HEK293 (cell line): ENCODE measurements at regions not wholly inside any gene's neighbourhood (a gene's known extent, or its start where the extent isn't known, plus 50 kb on each side); places are given as distances from the start of the nearest gene placed in this dataset.

ENCODE experiments used
- CTCF ChIA-PET: fragments of 350-600 bp; formaldehyde crosslinking; extraction: SDS; loops from one replicate; lab custom pipeline; 2021; ENCODE audit warnings: antibody characterized with exemption; lab: Yijun Ruan, JAX
- POLR2A ChIA-PET: fragments of 300-600 bp; formaldehyde crosslinking; extraction: SDS; loops from one replicate; lab custom pipeline; 2020; ENCODE audit warnings: antibody characterized with exemption, inconsistent platforms; lab: Yijun Ruan, JAX
- H3K27ac ChIP-seq: fragments of 200-500 bp; sonication (Bioruptor generic); 2 replicates; pipeline ENCODE4 v1.5.1; 2014; ENCODE audit warnings: low read depth, low read length, control low read depth, inconsistent platforms; ENCODE audit errors: extremely low read depth
- H3K36me3 ChIP-seq, 2 experiments: fragments of 200-500 bp in 1 of 2; sonication (Bioruptor generic) in 1 of 2; 1 replicate in 1 of 2; 2 replicates in 1 of 2; pipeline ENCODE4 v1.5.1; 2014 to 2017; ENCODE audit warnings: inconsistent platforms in 2 of 2, low read length in 2 of 2; ENCODE audit not compliant: control insufficient read depth in 2 of 2, insufficient read depth in 1 of 2
- H3K4me1 ChIP-seq: fragments of 200-500 bp; sonication (Bioruptor generic); 2 replicates; pipeline ENCODE4 v1.5.1; 2014; ENCODE audit warnings: mild to moderate bottlenecking, low read length, inconsistent platforms; ENCODE audit not compliant: control insufficient read depth, insufficient read depth
- H3K4me3 ChIP-seq: 2 replicates; pipeline ENCODE4 v1.5.1; 2011; ENCODE audit warnings: low read depth, mild to moderate bottlenecking, control low read depth, low read length, moderate library complexity
- H3K9me3 ChIP-seq: fragments of 200-500 bp; sonication (Bioruptor generic); 2 replicates; pipeline ENCODE4 v1.5.1; 2014; ENCODE audit warnings: low read depth, low read length, inconsistent platforms; ENCODE audit not compliant: control insufficient read depth, insufficient read depth
- HOXD13 ChIP-seq: sonication (generic); formaldehyde crosslinking; IDR thresholded peaks from 2 replicates; pipeline ENCODE4 v1.8.0; 2022; ENCODE audit warnings: missing genetic modification reagents, borderline replicate concordance
- PRDM1 ChIP-seq: fragments of 450-650 bp; formaldehyde crosslinking; IDR thresholded peaks from 2 replicates; pipeline ENCODE4; 2016; ENCODE audit warnings: missing biosample characterization, missing genetic modification characterization
- SCRT1 ChIP-seq: fragments of 450-650 bp; formaldehyde crosslinking; IDR thresholded peaks from 2 replicates; pipeline ENCODE4 v1.5.1; 2016; ENCODE audit warnings: missing biosample characterization, missing genetic modification characterization, borderline replicate concordance
- SP2 ChIP-seq: fragments of 450-650 bp; formaldehyde crosslinking; IDR thresholded peaks from 2 replicates; pipeline ENCODE4 v1.5.1; 2016; ENCODE audit warnings: missing biosample characterization, missing genetic modification characterization
- ZBTB48 ChIP-seq: fragments of 450-650 bp; formaldehyde crosslinking; IDR thresholded peaks from 2 replicates; pipeline ENCODE4 v1.5.1; 2016; ENCODE audit warnings: missing biosample characterization, missing genetic modification characterization
- ZBTB7A ChIP-seq: fragments of 450-650 bp; formaldehyde crosslinking; IDR thresholded peaks from 2 replicates; pipeline ENCODE4 v1.5.1; 2016; ENCODE audit warnings: low read depth, missing biosample characterization, missing genetic modification characterization
- ZFP41 ChIP-seq: fragments of 450-650 bp; formaldehyde crosslinking; IDR thresholded peaks from 2 replicates; pipeline ENCODE4 v1.5.1; 2016; ENCODE audit warnings: missing biosample characterization, missing genetic modification characterization, borderline replicate concordance
- ZNF10 ChIP-seq: fragments of 450-650 bp; formaldehyde crosslinking; IDR thresholded peaks from 2 replicates; pipeline ENCODE4 v1.5.1; 2017; ENCODE audit warnings: missing biosample characterization, missing genetic modification characterization
- ZNF354C ChIP-seq: fragments of 450-650 bp; formaldehyde crosslinking; IDR thresholded peaks from 2 replicates; pipeline ENCODE4 v1.5.1; 2016; ENCODE audit warnings: missing biosample characterization, missing genetic modification characterization, low read depth, borderline replicate concordance
- ZNF621 ChIP-seq: fragments of 450-650 bp; formaldehyde crosslinking; IDR thresholded peaks from 2 replicates; pipeline ENCODE4 v1.5.1; 2017; ENCODE audit warnings: missing biosample characterization, missing genetic modification characterization
- ZNF654 ChIP-seq: fragments of 450-650 bp; formaldehyde crosslinking; IDR thresholded peaks from 2 replicates; pipeline ENCODE4 v1.5.1; 2016; ENCODE audit warnings: low read depth, missing biosample characterization, missing genetic modification characterization
- ZNF658 ChIP-seq: fragments of 450-650 bp; formaldehyde crosslinking; IDR thresholded peaks from 2 replicates; pipeline ENCODE4; 2016; ENCODE audit warnings: missing biosample characterization, missing genetic modification characterization
- ZNF707 ChIP-seq: fragments of 450-650 bp; formaldehyde crosslinking; IDR thresholded peaks from 2 replicates; pipeline ENCODE4 v1.5.1; 2016; ENCODE audit warnings: missing biosample characterization, missing genetic modification characterization
- ZNF776 ChIP-seq: fragments of 450-650 bp; formaldehyde crosslinking; IDR thresholded peaks from 2 replicates; pipeline ENCODE4 v1.5.0; 2017; ENCODE audit warnings: missing biosample characterization, missing genetic modification characterization, borderline replicate concordance
- ZSCAN16 ChIP-seq: fragments of 450-650 bp; formaldehyde crosslinking; IDR thresholded peaks from 2 replicates; pipeline ENCODE4 v1.5.1; 2016; ENCODE audit warnings: missing biosample characterization, missing genetic modification characterization
- ZXDB ChIP-seq: fragments of 450-650 bp; formaldehyde crosslinking; IDR thresholded peaks from 2 replicates; pipeline ENCODE4 v1.5.1; 2016; ENCODE audit warnings: missing biosample characterization, missing genetic modification characterization
- TF ChIP-seq, protein P1 (sequence below): fragments of 450-650 bp; formaldehyde crosslinking; IDR thresholded peaks from 2 replicates; pipeline ENCODE4 v1.5.1; 2016; ENCODE audit warnings: missing biosample characterization, missing genetic modification characterization, borderline replicate concordance
- TF ChIP-seq, protein P2 (sequence below): fragments of 450-650 bp; formaldehyde crosslinking; IDR thresholded peaks from 2 replicates; pipeline ENCODE4 v1.5.1; 2016; ENCODE audit warnings: missing biosample characterization, missing genetic modification characterization, low read depth
- TF ChIP-seq, protein P3 (sequence below): fragments of 450-650 bp; formaldehyde crosslinking; IDR thresholded peaks from 2 replicates; pipeline ENCODE4 v1.5.1; 2016; ENCODE audit warnings: missing biosample characterization, missing genetic modification characterization
- TF ChIP-seq, protein P4 (sequence below): fragments of 450-650 bp; formaldehyde crosslinking; conservative IDR thresholded peaks from 2 replicates; pipeline ENCODE4 v1.5.1; 2016; ENCODE audit warnings: low read depth, missing biosample characterization, missing genetic modification characterization

DNA sequence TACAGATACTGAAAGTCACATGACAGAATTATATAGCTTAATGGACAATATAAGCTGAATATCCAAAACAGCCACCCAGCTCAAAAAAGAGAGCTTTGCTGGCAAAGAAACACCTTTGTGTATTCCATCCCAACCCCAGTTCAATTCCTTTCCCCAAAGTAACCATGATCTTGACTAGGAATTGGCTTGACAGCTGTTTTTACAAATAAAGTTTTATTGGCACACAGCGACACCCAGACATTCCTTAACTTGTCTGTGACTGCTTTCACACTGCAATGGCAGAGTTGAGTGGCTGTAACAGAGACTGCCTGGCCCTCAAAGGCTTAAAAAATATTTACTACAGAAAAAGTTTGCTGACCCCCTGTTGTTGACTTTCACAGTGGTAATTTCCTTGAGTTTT lies 264.0 kb upstream of the TSHZ2 start:
- no peaks in the 10 kb centered on the region for H3K4me1 ChIP-seq
- TF ChIP-seq ZBTB7A (tag by site-specific recombination) = no peak
- TF ChIP-seq ZNF707 (tag by site-specific recombination) = no peak
- TF ChIP-seq, protein P1, sequence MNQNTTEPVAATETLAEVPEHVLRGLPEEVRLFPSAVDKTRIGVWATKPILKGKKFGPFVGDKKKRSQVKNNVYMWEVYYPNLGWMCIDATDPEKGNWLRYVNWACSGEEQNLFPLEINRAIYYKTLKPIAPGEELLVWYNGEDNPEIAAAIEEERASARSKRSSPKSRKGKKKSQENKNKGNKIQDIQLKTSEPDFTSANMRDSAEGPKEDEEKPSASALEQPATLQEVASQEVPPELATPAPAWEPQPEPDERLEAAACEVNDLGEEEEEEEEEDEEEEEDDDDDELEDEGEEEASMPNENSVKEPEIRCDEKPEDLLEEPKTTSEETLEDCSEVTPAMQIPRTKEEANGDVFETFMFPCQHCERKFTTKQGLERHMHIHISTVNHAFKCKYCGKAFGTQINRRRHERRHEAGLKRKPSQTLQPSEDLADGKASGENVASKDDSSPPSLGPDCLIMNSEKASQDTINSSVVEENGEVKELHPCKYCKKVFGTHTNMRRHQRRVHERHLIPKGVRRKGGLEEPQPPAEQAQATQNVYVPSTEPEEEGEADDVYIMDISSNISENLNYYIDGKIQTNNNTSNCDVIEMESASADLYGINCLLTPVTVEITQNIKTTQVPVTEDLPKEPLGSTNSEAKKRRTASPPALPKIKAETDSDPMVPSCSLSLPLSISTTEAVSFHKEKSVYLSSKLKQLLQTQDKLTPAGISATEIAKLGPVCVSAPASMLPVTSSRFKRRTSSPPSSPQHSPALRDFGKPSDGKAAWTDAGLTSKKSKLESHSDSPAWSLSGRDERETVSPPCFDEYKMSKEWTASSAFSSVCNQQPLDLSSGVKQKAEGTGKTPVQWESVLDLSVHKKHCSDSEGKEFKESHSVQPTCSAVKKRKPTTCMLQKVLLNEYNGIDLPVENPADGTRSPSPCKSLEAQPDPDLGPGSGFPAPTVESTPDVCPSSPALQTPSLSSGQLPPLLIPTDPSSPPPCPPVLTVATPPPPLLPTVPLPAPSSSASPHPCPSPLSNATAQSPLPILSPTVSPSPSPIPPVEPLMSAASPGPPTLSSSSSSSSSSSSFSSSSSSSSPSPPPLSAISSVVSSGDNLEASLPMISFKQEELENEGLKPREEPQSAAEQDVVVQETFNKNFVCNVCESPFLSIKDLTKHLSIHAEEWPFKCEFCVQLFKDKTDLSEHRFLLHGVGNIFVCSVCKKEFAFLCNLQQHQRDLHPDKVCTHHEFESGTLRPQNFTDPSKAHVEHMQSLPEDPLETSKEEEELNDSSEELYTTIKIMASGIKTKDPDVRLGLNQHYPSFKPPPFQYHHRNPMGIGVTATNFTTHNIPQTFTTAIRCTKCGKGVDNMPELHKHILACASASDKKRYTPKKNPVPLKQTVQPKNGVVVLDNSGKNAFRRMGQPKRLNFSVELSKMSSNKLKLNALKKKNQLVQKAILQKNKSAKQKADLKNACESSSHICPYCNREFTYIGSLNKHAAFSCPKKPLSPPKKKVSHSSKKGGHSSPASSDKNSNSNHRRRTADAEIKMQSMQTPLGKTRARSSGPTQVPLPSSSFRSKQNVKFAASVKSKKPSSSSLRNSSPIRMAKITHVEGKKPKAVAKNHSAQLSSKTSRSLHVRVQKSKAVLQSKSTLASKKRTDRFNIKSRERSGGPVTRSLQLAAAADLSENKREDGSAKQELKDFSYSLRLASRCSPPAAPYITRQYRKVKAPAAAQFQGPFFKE (tag by site-specific recombination) = no peak
- no peak for TF ChIP-seq HOXD13 (CRISPR knock-in tag)
- TF ChIP-seq SP2 (tag by site-specific recombination) = no peak
- TF ChIP-seq, protein P2, sequence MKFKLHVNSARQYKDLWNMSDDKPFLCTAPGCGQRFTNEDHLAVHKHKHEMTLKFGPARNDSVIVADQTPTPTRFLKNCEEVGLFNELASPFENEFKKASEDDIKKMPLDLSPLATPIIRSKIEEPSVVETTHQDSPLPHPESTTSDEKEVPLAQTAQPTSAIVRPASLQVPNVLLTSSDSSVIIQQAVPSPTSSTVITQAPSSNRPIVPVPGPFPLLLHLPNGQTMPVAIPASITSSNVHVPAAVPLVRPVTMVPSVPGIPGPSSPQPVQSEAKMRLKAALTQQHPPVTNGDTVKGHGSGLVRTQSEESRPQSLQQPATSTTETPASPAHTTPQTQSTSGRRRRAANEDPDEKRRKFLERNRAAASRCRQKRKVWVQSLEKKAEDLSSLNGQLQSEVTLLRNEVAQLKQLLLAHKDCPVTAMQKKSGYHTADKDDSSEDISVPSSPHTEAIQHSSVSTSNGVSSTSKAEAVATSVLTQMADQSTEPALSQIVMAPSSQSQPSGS (tag by site-specific recombination) = no peak
- no peak for TF ChIP-seq ZNF354C
- no peak overlapping the region for H3K4me3 ChIP-seq
- ChIA-PET POLR2A (no interaction called here), CTCF (no interaction called here)
- H3K9me3 ChIP-seq = no peaks in the 10 kb centered on the region
- no peaks in the 10 kb centered on the region for H3K36me3 ChIP-seq
- H3K27ac ChIP-seq = no peak overlapping the region

DNA sequence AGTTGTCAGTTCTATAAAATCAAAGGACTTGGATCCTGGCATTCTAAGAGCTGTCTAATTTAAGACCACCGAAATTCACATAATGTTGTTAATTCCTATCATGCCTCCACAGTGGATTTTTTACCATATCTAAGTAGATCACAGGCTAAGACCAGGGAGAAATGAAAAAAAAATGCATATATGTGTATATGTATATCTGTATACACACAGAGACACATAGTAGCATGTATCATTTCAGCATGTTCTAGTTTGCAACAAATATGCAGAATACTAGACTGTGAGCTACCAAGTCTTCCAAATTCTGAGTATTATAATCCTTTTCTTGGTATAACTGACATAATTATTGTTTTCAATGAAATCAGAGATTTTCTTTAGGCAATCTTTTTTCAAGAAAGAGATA lies 267.6 kb upstream of the TSHZ2 start:
- Histone ChIP-seq H3K4me3 (no peak overlapping the region), H3K9me3 (no peaks in the 10 kb centered on the region), H3K27ac (no peak overlapping the region), H3K36me3 (no peaks in the 10 kb centered on the region)
- CTCF ChIA-PET = interaction anchor here (0.6 kb wide), 1 partner anchor 739 kb away, joined by 3 read pairs; no protein-coding TSS in a partner anchor
- TF ChIP-seq PRDM1 (tag by site-specific recombination) = no peak
- no peak for TF ChIP-seq ZNF654
- TF ChIP-seq SCRT1 (tag by site-specific recombination) = no peak
- no peak for TF ChIP-seq ZXDB (tag by site-specific recombination)
- no peak for TF ChIP-seq ZFP41 (tag by site-specific recombination)
- no peak for TF ChIP-seq ZNF10
- TF ChIP-seq ZBTB48 (tag by site-specific recombination) = no peak
- TF ChIP-seq, protein P3, sequence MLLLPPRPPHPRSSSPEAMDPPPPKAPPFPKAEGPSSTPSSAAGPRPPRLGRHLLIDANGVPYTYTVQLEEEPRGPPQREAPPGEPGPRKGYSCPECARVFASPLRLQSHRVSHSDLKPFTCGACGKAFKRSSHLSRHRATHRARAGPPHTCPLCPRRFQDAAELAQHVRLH = no peak
- TF ChIP-seq, protein P4, sequence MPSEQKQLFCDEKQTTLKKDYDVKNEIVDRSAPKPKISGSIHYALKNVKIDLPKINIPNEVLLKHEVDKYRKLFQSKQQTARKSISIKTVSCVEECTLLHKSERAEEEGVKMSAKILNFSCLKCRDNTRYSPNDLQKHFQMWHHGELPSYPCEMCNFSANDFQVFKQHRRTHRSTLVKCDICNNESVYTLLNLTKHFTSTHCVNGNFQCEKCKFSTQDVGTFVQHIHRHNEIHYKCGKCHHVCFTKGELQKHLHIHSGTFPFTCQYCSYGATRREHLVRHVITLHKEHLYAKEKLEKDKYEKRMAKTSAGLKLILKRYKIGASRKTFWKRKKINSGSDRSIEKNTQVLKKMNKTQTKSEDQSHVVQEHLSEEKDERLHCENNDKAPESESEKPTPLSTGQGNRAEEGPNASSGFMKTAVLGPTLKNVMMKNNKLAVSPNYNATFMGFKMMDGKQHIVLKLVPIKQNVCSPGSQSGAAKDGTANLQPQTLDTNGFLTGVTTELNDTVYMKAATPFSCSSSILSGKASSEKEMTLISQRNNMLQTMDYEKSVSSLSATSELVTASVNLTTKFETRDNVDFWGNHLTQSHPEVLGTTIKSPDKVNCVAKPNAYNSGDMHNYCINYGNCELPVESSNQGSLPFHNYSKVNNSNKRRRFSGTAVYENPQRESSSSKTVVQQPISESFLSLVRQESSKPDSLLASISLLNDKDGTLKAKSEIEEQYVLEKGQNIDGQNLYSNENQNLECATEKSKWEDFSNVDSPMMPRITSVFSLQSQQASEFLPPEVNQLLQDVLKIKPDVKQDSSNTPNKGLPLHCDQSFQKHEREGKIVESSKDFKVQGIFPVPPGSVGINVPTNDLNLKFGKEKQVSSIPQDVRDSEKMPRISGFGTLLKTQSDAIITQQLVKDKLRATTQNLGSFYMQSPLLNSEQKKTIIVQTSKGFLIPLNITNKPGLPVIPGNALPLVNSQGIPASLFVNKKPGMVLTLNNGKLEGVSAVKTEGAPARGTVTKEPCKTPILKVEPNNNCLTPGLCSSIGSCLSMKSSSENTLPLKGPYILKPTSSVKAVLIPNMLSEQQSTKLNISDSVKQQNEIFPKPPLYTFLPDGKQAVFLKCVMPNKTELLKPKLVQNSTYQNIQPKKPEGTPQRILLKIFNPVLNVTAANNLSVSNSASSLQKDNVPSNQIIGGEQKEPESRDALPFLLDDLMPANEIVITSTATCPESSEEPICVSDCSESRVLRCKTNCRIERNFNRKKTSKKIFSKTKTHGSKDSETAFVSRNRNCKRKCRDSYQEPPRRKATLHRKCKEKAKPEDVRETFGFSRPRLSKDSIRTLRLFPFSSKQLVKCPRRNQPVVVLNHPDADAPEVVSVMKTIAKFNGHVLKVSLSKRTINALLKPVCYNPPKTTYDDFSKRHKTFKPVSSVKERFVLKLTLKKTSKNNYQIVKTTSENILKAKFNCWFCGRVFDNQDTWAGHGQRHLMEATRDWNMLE (tag by site-specific recombination) = no peak
- TF ChIP-seq HOXD13 (CRISPR knock-in tag) = no peak
- TF ChIP-seq ZNF621 = no peak
- TF ChIP-seq ZNF658 (tag by site-specific recombination) = no peak
- no peak for TF ChIP-seq ZNF776 (tag by site-specific recombination)
- TF ChIP-seq ZSCAN16 = no peak
- TF ChIP-seq, all 188 proteins: peak for 0
- POLR2A ChIA-PET = no interaction called here
- H3K4me1 ChIP-seq = no peaks in the 10 kb centered on the region
